SH-SY5Y (cell line): ENCODE measurements at regions not wholly inside any gene's neighbourhood (a gene's known extent, or its start where the extent isn't known, plus 50 kb on each side); places are given as distances from the start of the nearest gene placed in this dataset.

Source experiments
- GATA2 ChIP-seq: IDR thresholded peaks from 2 replicates; pipeline ENCODE4 v1.6.1; 2011; ENCODE audit warnings: mild to moderate bottlenecking, low read depth, low read length
- GATA3 ChIP-seq: IDR thresholded peaks from 2 replicates; pipeline ENCODE4 v1.6.1; 2011; ENCODE audit warnings: low read depth, mild to moderate bottlenecking, low read length, moderate library complexity

- no peak for TF ChIP-seq GATA2
- no peak for TF ChIP-seq GATA3
Observed at GRCh38 chr4:174036576-174036975, 246.9 kb downstream of the FBXO8 start.

- TF ChIP-seq GATA3 (no peak), GATA2 (no peak)
Observed at GRCh38 chr4:174036111-174036510, 247.4 kb downstream of the FBXO8 start.

- TF ChIP-seq GATA3: no peak
- TF ChIP-seq GATA2: no peak
Observed at GRCh38 chr4:174023641-174024040, 259.8 kb downstream of the FBXO8 start.

- TF ChIP-seq GATA3 (no peak), GATA2 (no peak)
Observed at GRCh38 chr4:174018236-174018635, 265.2 kb downstream of the FBXO8 start.

GRCh38 chr4:174016251-174016650 lies 267.2 kb downstream of the FBXO8 start:
- TF ChIP-seq GATA2 (no peak), GATA3 (no peak)

- no peak for TF ChIP-seq GATA3
- no peak for TF ChIP-seq GATA2
Observed at GRCh38 chr4:174012886-174013259, 270.6 kb downstream of the FBXO8 start.

- TF ChIP-seq GATA2: peak; percentile 8; the same call in 1 of the 2 replicates
- no peak for TF ChIP-seq GATA3
Observed at GRCh38 chr4:174012135-174012885, 271.2 kb downstream of the FBXO8 start.

- no peak for TF ChIP-seq GATA3
- TF ChIP-seq GATA2: peak; percentile 51
Observed at GRCh38 chr4:174010547-174010946, 272.9 kb downstream of the FBXO8 start.

GRCh38 chr4:174009686-174010451 lies 273.6 kb downstream of the FBXO8 start:
- TF ChIP-seq GATA3: peak; percentile 100
- TF ChIP-seq GATA2: peak; percentile 97

GRCh38 chr4:174005422-174005821 lies 278.0 kb downstream of the FBXO8 start:
- no peak for TF ChIP-seq GATA2
- TF ChIP-seq GATA3: no peak

GRCh38 chr4:173998471-173999144 lies 284.9 kb downstream of the FBXO8 start:
- TF ChIP-seq GATA3 (no peak), GATA2 (no peak)

GRCh38 chr4:173991814-173992213 lies 291.7 kb downstream of the FBXO8 start:
- TF ChIP-seq GATA3 (peak; percentile 93), GATA2 (peak; percentile 93)

- TF ChIP-seq GATA3: no peak
- no peak; the same call in 1 of the 2 replicates for TF ChIP-seq GATA2
Observed at GRCh38 chr4:173991316-173991715, 292.2 kb downstream of the FBXO8 start.

- 0 out of 2 replicates have a peak, but pooled peaks have one; percentile 25 for TF ChIP-seq GATA3
- peak; percentile 83 for TF ChIP-seq GATA2
Observed at GRCh38 chr4:173990869-173991210, 292.6 kb downstream of the FBXO8 start.
